Peyer's patch (tissue), 4 donors: ENCODE measurements at regions not wholly inside any gene's neighbourhood (a gene's known extent, or its start where the extent isn't known, plus 50 kb on each side); places are given as distances from the start of the nearest gene placed in this dataset.

ENCODE experiments used
- DNase-seq, 3 donors: peaks; one replicate each; pipeline ENCODE4 v3.0.0-alpha.2; 2017 to 2019
- H3K27ac ChIP-seq, 4 donors: fragments of 200-600 bp; sonication (generic); one replicate each; pipeline ENCODE4 v1.5.1; 2016 to 2019
- H3K27me3 ChIP-seq, 2 donors: fragments of 200-600 bp; sonication (generic); one replicate each; pipeline ENCODE4 v1.5.1; 2019
- H3K36me3 ChIP-seq, 3 donors: fragments of 200-600 bp; sonication (generic); one replicate each; pipeline ENCODE4 v1.5.1; 2016 to 2019
- H3K4me1 ChIP-seq, 4 donors: fragments of 200-600 bp; sonication (generic); one replicate each; pipeline ENCODE4 v1.5.1; 2016 to 2019
- H3K4me3 ChIP-seq, 4 donors: fragments of 200-600 bp; sonication (generic); 1 replicate in 3 of 4; 2 replicates in 1 of 4; pipeline ENCODE4 v1.5.1; 2016 to 2019; ENCODE audit warnings: mild to moderate bottlenecking in 1 of 4
- H3K9me3 ChIP-seq, 4 donors: fragments of 200-600 bp; sonication (generic); one replicate each; pipeline ENCODE4 v1.5.1; 2016 to 2019; ENCODE audit warnings: mild to moderate bottlenecking in 1 of 4
- CTCF ChIP-seq, 6 experiments: fragments of 450-650 bp in 4 of 6; fragments of 200-600 bp in 2 of 6; sonication (generic) in 1 of 6; IDR thresholded peaks; one replicate each; pipeline ENCODE4 v1.5.1; 2017 to 2019; ENCODE audit warnings: antibody characterized with exemption in 6 of 6, mild to moderate bottlenecking in 3 of 6, moderate library complexity in 1 of 6
- POLR2A ChIP-seq, 2 donors: fragments of 450-650 bp; IDR thresholded peaks; one replicate each; pipeline ENCODE4 v1.5.1; 2017; ENCODE audit warnings: antibody characterized with exemption in 2 of 2, mild to moderate bottlenecking in 2 of 2, moderate library complexity in 2 of 2

GRCh38 chr20:60238992-60239660, 280.9 kb downstream of the CDH26 start:
- no peaks in the 10 kb centered on the region for H3K27me3 ChIP-seq
- no peak overlapping the region for H3K4me3 ChIP-seq
- no peak overlapping the region for H3K27ac ChIP-seq
- peaks cover 0 to 3% (median 0%) of the 10 kb centered on the region in 4 donors for H3K9me3 ChIP-seq
- H3K36me3 ChIP-seq = no peaks in the 10 kb centered on the region
- no peaks in the 10 kb centered on the region for H3K4me1 ChIP-seq
- TF ChIP-seq CTCF (IDR thresholded peaks at IDR 0.05) = no peak
- TF ChIP-seq POLR2A (IDR thresholded peaks at IDR 0.05) = no peak
- DNase-seq = no peak

GRCh38 chr20:60239956-60240355, 281.7 kb downstream of the CDH26 start:
- no peaks in the 10 kb centered on the region for H3K36me3 ChIP-seq
- H3K27me3 ChIP-seq = no peaks in the 10 kb centered on the region
- H3K27ac ChIP-seq = no peak overlapping the region
- H3K9me3 ChIP-seq = peaks cover 0 to 3% (median 0%) of the 10 kb centered on the region in 4 donors
- no peak for DNase-seq
- no peak for TF ChIP-seq POLR2A (IDR thresholded peaks at IDR 0.05)
- TF ChIP-seq CTCF (IDR thresholded peaks at IDR 0.05) = no peak
- H3K4me3 ChIP-seq = no peak overlapping the region
- no peaks in the 10 kb centered on the region for H3K4me1 ChIP-seq

- H3K27ac ChIP-seq = no peak overlapping the region
- H3K27me3 ChIP-seq = no peaks in the 10 kb centered on the region
- no peak for TF ChIP-seq POLR2A (IDR thresholded peaks at IDR 0.05)
- peaks cover 0 to 3% (median 0%) of the 10 kb centered on the region in 4 donors for H3K9me3 ChIP-seq
- no peak overlapping the region for H3K4me3 ChIP-seq
- no peaks in the 10 kb centered on the region for H3K36me3 ChIP-seq
- DNase-seq = no peak
- no peaks in the 10 kb centered on the region for H3K4me1 ChIP-seq
These were observed 282.2 kb downstream of the CDH26 start for GRCh38 chr20:60240415-60240814.

GRCh38 chr20:60240986-60241385, 282.8 kb downstream of the CDH26 start:
- TF ChIP-seq CTCF (IDR thresholded peaks at IDR 0.05) = no peak
- TF ChIP-seq POLR2A (IDR thresholded peaks at IDR 0.05) = no peak
- Histone ChIP-seq H3K36me3 (no peaks in the 10 kb centered on the region), H3K9me3 (peaks cover 0 to 3% (median 0%) of the 10 kb centered on the region in 4 donors), H3K4me3 (no peak overlapping the region), H3K27ac (no peak overlapping the region), H3K27me3 (no peaks in the 10 kb centered on the region), H3K4me1 (no peaks in the 10 kb centered on the region)
- DNase-seq = no peak

GRCh38 chr20:60242836-60243505, 284.7 kb downstream of the CDH26 start:
- Histone ChIP-seq H3K27ac (no peak overlapping the region), H3K36me3 (no peaks in the 10 kb centered on the region), H3K27me3 (no peaks in the 10 kb centered on the region), H3K9me3 (peaks cover 0 to 3% (median 0%) of the 10 kb centered on the region in 4 donors), H3K4me3 (no peak overlapping the region), H3K4me1 (no peaks in the 10 kb centered on the region)
- no peak for DNase-seq
- no peak for TF ChIP-seq POLR2A (IDR thresholded peaks at IDR 0.05)
- no peak for TF ChIP-seq CTCF (IDR thresholded peaks at IDR 0.05)

- Histone ChIP-seq H3K27ac (no peak overlapping the region), H3K9me3 (peaks cover 0 to 3% (median 0%) of the 10 kb centered on the region in 4 donors), H3K4me1 (no peaks in the 10 kb centered on the region), H3K4me3 (no peak overlapping the region), H3K27me3 (no peaks in the 10 kb centered on the region), H3K36me3 (no peaks in the 10 kb centered on the region)
- DNase-seq = no peak
- TF ChIP-seq POLR2A (IDR thresholded peaks at IDR 0.05) (no peak), CTCF (IDR thresholded peaks at IDR 0.05) (no peak)
These were observed 286.3 kb downstream of the CDH26 start for GRCh38 chr20:60244373-60245146.
